Nephron progenitor cell (in vitro differentiated cells): ENCODE measurements at regions not wholly inside any gene's neighbourhood (a gene's known extent, or its start where the extent isn't known, plus 50 kb on each side); places are given as distances from the start of the nearest gene placed in this dataset.
A peak's percentile ranks its signal among the peaks of the same experiment; 100 is the strongest.
"Not testable (repeated sequence)": the region's sequence is repeated elsewhere in the genome, so short reads cannot be mapped to it uniquely, and the experiment has no call there.

ENCODE experiments used
- DNase-seq: peaks from one replicate; pipeline ENCODE4 v3.0.0; 2021
- H3K27ac Mint-ChIP-seq: 2 replicates; pipeline ENCODE4 v1.8.0; 2021; ENCODE audit warnings: mild to moderate bottlenecking, moderate library complexity, mixed read lengths
- H3K27me3 Mint-ChIP-seq: 2 replicates; pipeline ENCODE4 v1.8.0; 2021; ENCODE audit warnings: mild to moderate bottlenecking, low read depth, mixed read lengths; ENCODE audit not compliant: poor library complexity
- H3K36me3 Mint-ChIP-seq: 2 replicates; pipeline ENCODE4 v1.8.0; 2021; ENCODE audit warnings: low read depth, mixed read lengths
- H3K4me1 Mint-ChIP-seq: 2 replicates; pipeline ENCODE4 v1.8.0; 2021; ENCODE audit warnings: mixed read lengths
- H3K4me3 Mint-ChIP-seq: 2 replicates; pipeline ENCODE4 v1.8.0; 2021; ENCODE audit warnings: mild to moderate bottlenecking, moderate library complexity, mixed read lengths
- H3K9me3 Mint-ChIP-seq: 2 replicates; pipeline ENCODE4 v1.8.0; 2021; ENCODE audit warnings: mild to moderate bottlenecking, moderate library complexity, mixed read lengths
- TF ChIP-seq, protein P1 (sequence below): fragments of 200-600 bp; sonication (generic); IDR thresholded peaks from 2 replicates; pipeline ENCODE4 v1.5.0; 2021; ENCODE audit warnings: antibody characterized with exemption

- Mint-ChIP-seq H3K4me3 (no peak overlapping the region), H3K27me3 (peaks cover 15% of the 10 kb centered on the region), H3K9me3 (no peaks in the 10 kb centered on the region), H3K27ac (no peak overlapping the region), H3K36me3 (no peaks in the 10 kb centered on the region), H3K4me1 (no peaks in the 10 kb centered on the region)
- no peak for DNase-seq
- TF ChIP-seq, protein P1, sequence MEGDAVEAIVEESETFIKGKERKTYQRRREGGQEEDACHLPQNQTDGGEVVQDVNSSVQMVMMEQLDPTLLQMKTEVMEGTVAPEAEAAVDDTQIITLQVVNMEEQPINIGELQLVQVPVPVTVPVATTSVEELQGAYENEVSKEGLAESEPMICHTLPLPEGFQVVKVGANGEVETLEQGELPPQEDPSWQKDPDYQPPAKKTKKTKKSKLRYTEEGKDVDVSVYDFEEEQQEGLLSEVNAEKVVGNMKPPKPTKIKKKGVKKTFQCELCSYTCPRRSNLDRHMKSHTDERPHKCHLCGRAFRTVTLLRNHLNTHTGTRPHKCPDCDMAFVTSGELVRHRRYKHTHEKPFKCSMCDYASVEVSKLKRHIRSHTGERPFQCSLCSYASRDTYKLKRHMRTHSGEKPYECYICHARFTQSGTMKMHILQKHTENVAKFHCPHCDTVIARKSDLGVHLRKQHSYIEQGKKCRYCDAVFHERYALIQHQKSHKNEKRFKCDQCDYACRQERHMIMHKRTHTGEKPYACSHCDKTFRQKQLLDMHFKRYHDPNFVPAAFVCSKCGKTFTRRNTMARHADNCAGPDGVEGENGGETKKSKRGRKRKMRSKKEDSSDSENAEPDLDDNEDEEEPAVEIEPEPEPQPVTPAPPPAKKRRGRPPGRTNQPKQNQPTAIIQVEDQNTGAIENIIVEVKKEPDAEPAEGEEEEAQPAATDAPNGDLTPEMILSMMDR: no peak
Measured at GRCh38 chr5:5854087-5854486, 431.6 kb downstream of the ICE1 start.

GRCh38 chr5:5838493-5838892 lies 416.0 kb downstream of the ICE1 start:
- Mint-ChIP-seq H3K4me1 (peaks cover 9% of the 10 kb centered on the region), H3K4me3 (no peak overlapping the region), H3K27ac (no peak overlapping the region), H3K36me3 (no peaks in the 10 kb centered on the region), H3K9me3 (no peaks in the 10 kb centered on the region), H3K27me3 (no peaks in the 10 kb centered on the region)
- no peak for DNase-seq
- TF ChIP-seq, protein P1: no peak

DNA sequence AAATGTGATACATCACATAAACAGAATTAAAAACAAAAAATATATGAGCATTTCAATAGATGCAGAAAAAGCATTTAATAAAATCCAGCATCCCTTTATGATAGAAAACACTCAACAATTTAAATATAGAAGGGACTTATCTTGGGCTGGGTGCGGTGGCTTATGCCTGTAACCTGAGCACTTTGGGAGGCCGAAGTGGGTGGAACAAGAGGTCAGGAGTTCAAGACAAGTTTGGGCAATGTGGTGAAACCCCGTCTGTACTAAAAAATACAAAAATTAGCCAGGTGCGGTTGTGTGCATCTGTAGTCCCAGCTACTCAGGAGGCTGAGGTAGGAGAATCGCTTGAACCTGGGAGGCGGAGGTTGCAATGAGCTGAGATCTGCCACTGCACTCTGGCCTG lies 409.1 kb downstream of the ICE1 start:
- Mint-ChIP-seq H3K4me1 (peaks cover 22% of the 10 kb centered on the region), H3K9me3 (peaks cover 11% of the 10 kb centered on the region)
- not testable (repeated sequence) for DNase-seq, H3K27me3 Mint-ChIP-seq, H3K4me3 Mint-ChIP-seq, H3K27ac Mint-ChIP-seq, H3K36me3 Mint-ChIP-seq

- Mint-ChIP-seq H3K27me3 (no peaks in the 10 kb centered on the region), H3K27ac (peak overlapping the region; percentile 7), H3K36me3 (no peaks in the 10 kb centered on the region), H3K9me3 (peaks cover 11% of the 10 kb centered on the region), H3K4me1 (peaks cover 22% of the 10 kb centered on the region), H3K4me3 (no peak overlapping the region)
- TF ChIP-seq, protein P1: no peak
- DNase-seq: no peak
Measured at GRCh38 chr5:5828619-5829018, 406.1 kb downstream of the ICE1 start.

DNA sequence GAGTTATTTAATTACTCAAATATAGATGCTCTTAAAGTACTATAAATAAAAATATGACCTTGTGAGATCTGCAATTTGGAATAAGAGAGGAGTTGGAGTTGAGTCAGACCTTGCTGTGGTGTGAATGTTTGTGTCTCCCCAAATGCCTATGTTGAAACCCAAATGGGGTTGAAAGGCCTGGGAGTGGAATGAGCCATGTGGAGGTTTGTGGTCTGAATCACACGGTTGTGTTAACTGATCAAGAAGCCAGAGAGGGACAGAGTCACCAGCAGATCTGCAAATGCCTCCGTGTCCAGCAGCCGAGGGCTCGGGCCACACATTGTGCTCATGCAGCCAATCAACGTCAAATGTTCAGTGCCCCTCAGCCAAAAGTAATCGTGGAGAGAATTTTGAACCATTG lies 404.4 kb downstream of the ICE1 start:
- H3K4me1 Mint-ChIP-seq: peaks cover 22% of the 10 kb centered on the region
- no peaks in the 10 kb centered on the region for H3K27me3 Mint-ChIP-seq
- no peak overlapping the region for H3K4me3 Mint-ChIP-seq
- peaks cover 11% of the 10 kb centered on the region for H3K9me3 Mint-ChIP-seq
- TF ChIP-seq, protein P1: no peak
- DNase-seq: no peak
- H3K36me3 Mint-ChIP-seq: no peaks in the 10 kb centered on the region
- H3K27ac Mint-ChIP-seq: no peak overlapping the region

DNA sequence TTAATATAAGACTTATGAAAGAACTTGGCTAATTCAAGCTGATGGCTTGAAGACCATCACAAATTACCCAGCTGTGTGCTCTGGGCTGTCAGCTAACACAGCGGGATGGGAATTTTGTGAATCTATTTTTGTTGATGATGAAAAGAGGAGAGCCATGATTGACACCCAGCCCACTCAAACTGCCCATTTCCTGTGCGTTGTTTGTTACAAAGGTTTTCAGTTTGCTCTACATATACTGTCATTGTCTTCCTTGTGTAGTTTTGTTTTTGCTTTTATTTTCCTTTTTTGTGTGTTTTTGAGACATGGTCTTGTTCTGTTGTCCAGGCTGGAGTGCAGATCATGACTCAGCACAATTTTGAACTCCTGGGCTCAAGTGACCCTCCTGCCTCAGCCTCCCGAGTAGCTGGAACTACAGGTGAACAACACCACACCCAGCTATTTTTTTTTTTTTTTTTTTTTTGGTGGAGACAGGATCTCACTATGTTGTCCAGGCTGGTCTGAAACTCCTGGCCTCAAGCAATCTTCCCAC lies 400.3 kb downstream of the ICE1 start:
- Mint-ChIP-seq H3K27me3 (no peaks in the 10 kb centered on the region), H3K36me3 (no peaks in the 10 kb centered on the region), H3K27ac (no peak overlapping the region), H3K4me3 (no peak overlapping the region), H3K9me3 (no peaks in the 10 kb centered on the region), H3K4me1 (peaks cover 4% of the 10 kb centered on the region)
- TF ChIP-seq, protein P1: no peak
- DNase-seq: no peak
